ENCODE measurements at regions not wholly inside any gene's neighbourhood (a gene's known extent, or its start where the extent isn't known, plus 50 kb on each side); places are given as distances from the start of the nearest gene placed in this dataset.

- no peak for DNase-seq
These were observed 150.3 kb upstream of the RPL38 start for GRCh38 chr17:74052993-74053711.

GRCh38 chr17:74053712-74054078 lies 149.8 kb upstream of the RPL38 start:
- DNase-seq, result no peak

GRCh38 chr17:74054249-74054648 lies 149.2 kb upstream of the RPL38 start:
- no peak for DNase-seq

GRCh38 chr17:74055508-74056160 lies 147.8 kb upstream of the RPL38 start:
- no peak for DNase-seq

GRCh38 chr17:74059479-74060240 lies 143.8 kb upstream of the RPL38 start:
- no peak for DNase-seq

- no peak for DNase-seq
These were observed 141.7 kb upstream of the RPL38 start for GRCh38 chr17:74061758-74062157.

GRCh38 chr17:74062234-74062633 lies 141.2 kb upstream of the RPL38 start:
- DNase-seq, result no peak

GRCh38 chr17:74063439-74063838 lies 140.0 kb upstream of the RPL38 start:
- no peak for DNase-seq

GRCh38 chr17:74070374-74070773 lies 133.1 kb upstream of the RPL38 start:
- DNase-seq, result no peak

GRCh38 chr17:74070998-74071679 lies 132.3 kb upstream of the RPL38 start:
- DNase-seq, result no peak

- DNase-seq, result no peak
These were observed 131.1 kb upstream of the RPL38 start for GRCh38 chr17:74072340-74072739.

GRCh38 chr17:74076446-74076845 lies 127.0 kb upstream of the RPL38 start:
- DNase-seq, result no peak

- DNase-seq, result no peak
These were observed 126.2 kb upstream of the RPL38 start for GRCh38 chr17:74077231-74077630.

GRCh38 chr17:74078363-74078941 lies 125.0 kb upstream of the RPL38 start:
- no peak for DNase-seq

- no peak for DNase-seq
These were observed 123.8 kb upstream of the RPL38 start for GRCh38 chr17:74079537-74080300.

GRCh38 chr17:74080656-74081582 lies 122.6 kb upstream of the RPL38 start:
- DNase-seq, result no peak

GRCh38 chr17:74082886-74083285 lies 120.6 kb upstream of the RPL38 start:
- DNase-seq, result no peak

GRCh38 chr17:74083321-74083720 lies 120.2 kb upstream of the RPL38 start:
- DNase-seq, result no peak

- no peak for DNase-seq
These were observed 118.0 kb upstream of the RPL38 start for GRCh38 chr17:74085434-74085833.

- no peak for DNase-seq
These were observed 116.4 kb upstream of the RPL38 start for GRCh38 chr17:74087002-74087585.
